ENCODE measurements at regions not wholly inside any gene's neighbourhood (a gene's known extent, or its start where the extent isn't known, plus 50 kb on each side); places are given as distances from the start of the nearest gene placed in this dataset.
A peak's percentile ranks its signal among the peaks of the same experiment; 100 is the strongest.

- Histone ChIP-seq H3K27me3 (no peaks in the 10 kb centered on the region), H3K9me3 (no peaks in the 10 kb centered on the region), H3K27ac (no peak overlapping the region), H3K4me1 (no peaks in the 10 kb centered on the region), H3K4me3 (no peak overlapping the region), H3K36me3 (no peaks in the 10 kb centered on the region)
- no peak for DNase-seq (ENCODE audit: low spot score in 2 of 2)
- intact Hi-C loops (cut with DNase I; ENCODE audit: low total_unique reads): no loop called here
- TF ChIP-seq, protein P1, sequence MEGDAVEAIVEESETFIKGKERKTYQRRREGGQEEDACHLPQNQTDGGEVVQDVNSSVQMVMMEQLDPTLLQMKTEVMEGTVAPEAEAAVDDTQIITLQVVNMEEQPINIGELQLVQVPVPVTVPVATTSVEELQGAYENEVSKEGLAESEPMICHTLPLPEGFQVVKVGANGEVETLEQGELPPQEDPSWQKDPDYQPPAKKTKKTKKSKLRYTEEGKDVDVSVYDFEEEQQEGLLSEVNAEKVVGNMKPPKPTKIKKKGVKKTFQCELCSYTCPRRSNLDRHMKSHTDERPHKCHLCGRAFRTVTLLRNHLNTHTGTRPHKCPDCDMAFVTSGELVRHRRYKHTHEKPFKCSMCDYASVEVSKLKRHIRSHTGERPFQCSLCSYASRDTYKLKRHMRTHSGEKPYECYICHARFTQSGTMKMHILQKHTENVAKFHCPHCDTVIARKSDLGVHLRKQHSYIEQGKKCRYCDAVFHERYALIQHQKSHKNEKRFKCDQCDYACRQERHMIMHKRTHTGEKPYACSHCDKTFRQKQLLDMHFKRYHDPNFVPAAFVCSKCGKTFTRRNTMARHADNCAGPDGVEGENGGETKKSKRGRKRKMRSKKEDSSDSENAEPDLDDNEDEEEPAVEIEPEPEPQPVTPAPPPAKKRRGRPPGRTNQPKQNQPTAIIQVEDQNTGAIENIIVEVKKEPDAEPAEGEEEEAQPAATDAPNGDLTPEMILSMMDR (IDR thresholded peaks at IDR 0.05): no peak
- no peak for TF ChIP-seq POLR2AphosphoS5 (IDR thresholded peaks at IDR 0.05)
- no peak for TF ChIP-seq POLR2A (IDR thresholded peaks at IDR 0.05)
These were observed 321.3 kb downstream of the FOXO1 start for GRCh38 chr13:40345149-40345514.

DNA sequence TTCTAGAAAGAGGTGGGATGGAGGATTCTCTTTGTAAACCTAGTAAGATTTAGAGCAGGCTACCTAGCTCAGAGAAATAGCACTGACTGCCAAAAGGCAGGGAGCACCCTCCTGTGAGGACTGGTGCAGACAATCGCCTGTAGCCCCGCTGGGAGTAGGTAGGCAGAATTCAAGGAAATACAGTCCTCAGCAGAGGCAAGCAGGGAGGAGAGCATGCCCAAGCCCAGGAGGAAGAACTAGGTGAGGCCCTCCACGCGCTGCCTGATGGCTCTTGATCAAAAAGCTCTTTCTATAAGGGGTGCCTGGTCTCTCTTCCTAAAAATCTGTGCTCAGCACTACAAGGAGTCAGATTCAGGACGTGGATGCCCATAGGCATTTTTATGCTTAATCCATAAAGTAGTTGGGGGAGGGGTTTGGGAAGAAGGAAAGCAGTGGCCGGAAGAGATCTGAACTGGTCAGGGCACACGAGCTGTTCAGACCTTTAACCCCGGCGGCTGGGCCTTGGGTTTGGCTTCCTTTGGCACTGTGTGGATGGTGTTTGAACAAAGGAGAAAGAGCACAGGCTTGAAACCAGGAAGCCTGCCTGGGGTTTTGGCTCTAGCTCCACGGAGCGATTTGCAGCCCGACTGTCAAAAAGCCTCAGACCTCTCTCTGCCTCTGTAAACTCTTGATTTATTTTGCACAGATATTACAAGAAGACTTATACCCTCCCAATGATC is 320.6 kb downstream of the FOXO1 start:
- H3K4me3 ChIP-seq: no peak overlapping the region
- H3K4me1 ChIP-seq: no peaks in the 10 kb centered on the region
- no peaks in the 10 kb centered on the region for H3K9me3 ChIP-seq
- H3K36me3 ChIP-seq: no peaks in the 10 kb centered on the region
- DNase-seq (ENCODE audit: low spot score in 2 of 2): no peak
- H3K27me3 ChIP-seq: no peaks in the 10 kb centered on the region
- peak overlapping the region; percentile 21 to 22 for H3K27ac ChIP-seq
- TF ChIP-seq POLR2AphosphoS5 (IDR thresholded peaks at IDR 0.05) (no peak), POLR2A (IDR thresholded peaks at IDR 0.05) (no peak)
- TF ChIP-seq, protein P1 (IDR thresholded peaks at IDR 0.05): no peak
- intact Hi-C loops (cut with DNase I; ENCODE audit: low total_unique reads): no loop called here

DNA sequence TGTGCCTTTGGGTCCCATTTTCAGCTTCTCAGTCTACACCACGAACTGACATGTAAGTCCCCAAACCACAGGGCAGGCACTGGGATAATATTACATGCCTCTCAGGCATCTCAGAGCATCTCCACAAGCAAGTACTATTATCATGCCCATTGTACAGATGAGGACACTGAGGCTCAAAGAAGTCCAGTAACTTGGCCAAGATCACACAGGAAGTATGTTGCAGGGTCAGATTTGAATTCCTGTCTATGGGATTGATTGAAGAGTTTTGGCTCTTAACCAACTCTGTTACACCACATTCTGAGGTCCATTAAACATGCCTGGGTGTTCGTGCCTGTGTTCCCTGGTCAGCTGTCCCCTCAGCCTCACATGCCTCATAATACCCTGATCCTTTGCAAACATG is 319.8 kb downstream of the FOXO1 start:
- DNase-seq (ENCODE audit: low spot score in 2 of 2): no peak
- peak overlapping the region in 1 of 2 donors; percentile 21 for H3K27ac ChIP-seq
- H3K36me3 ChIP-seq: no peaks in the 10 kb centered on the region
- TF ChIP-seq POLR2AphosphoS5 (IDR thresholded peaks at IDR 0.05): no peak
- TF ChIP-seq, protein P1 (IDR thresholded peaks at IDR 0.05): no peak
- no peak for TF ChIP-seq POLR2A (IDR thresholded peaks at IDR 0.05)
- no peaks in the 10 kb centered on the region for H3K27me3 ChIP-seq
- intact Hi-C loops (cut with DNase I; ENCODE audit: low total_unique reads): no loop called here
- H3K4me1 ChIP-seq: no peaks in the 10 kb centered on the region
- H3K9me3 ChIP-seq: no peaks in the 10 kb centered on the region
- H3K4me3 ChIP-seq: no peak overlapping the region

GRCh38 chr13:40348096-40348679 is 318.3 kb downstream of the FOXO1 start:
- intact Hi-C loops (cut with DNase I; ENCODE audit: low total_unique reads): no loop called here
- no peak overlapping the region for H3K4me3 ChIP-seq
- no peaks in the 10 kb centered on the region for H3K4me1 ChIP-seq
- no peaks in the 10 kb centered on the region for H3K9me3 ChIP-seq
- no peaks in the 10 kb centered on the region for H3K27me3 ChIP-seq
- no peaks in the 10 kb centered on the region for H3K36me3 ChIP-seq
- DNase-seq (ENCODE audit: low spot score in 2 of 2): no peak
- TF ChIP-seq POLR2AphosphoS5 (IDR thresholded peaks at IDR 0.05): no peak
- TF ChIP-seq, protein P1 (IDR thresholded peaks at IDR 0.05): no peak
- TF ChIP-seq POLR2A (IDR thresholded peaks at IDR 0.05): no peak
- H3K27ac ChIP-seq: no peak overlapping the region

GRCh38 chr13:40350283-40350992 is 316.0 kb downstream of the FOXO1 start:
- no peaks in the 10 kb centered on the region for H3K27me3 ChIP-seq
- H3K9me3 ChIP-seq: no peaks in the 10 kb centered on the region
- no peaks in the 10 kb centered on the region for H3K36me3 ChIP-seq
- H3K4me3 ChIP-seq: no peak overlapping the region
- no peak for DNase-seq (ENCODE audit: low spot score in 2 of 2)
- TF ChIP-seq POLR2A (IDR thresholded peaks at IDR 0.05) (no peak), POLR2AphosphoS5 (IDR thresholded peaks at IDR 0.05) (no peak)
- TF ChIP-seq, protein P1 (IDR thresholded peaks at IDR 0.05): no peak
- H3K27ac ChIP-seq: no peak overlapping the region
- no peaks in the 10 kb centered on the region for H3K4me1 ChIP-seq
- intact Hi-C loops (cut with DNase I; ENCODE audit: low total_unique reads): no loop called here

Data from breast epithelium (tissue), 4 donors.